B cell (primary cell): ENCODE measurements at regions not wholly inside any gene's neighbourhood (a gene's known extent, or its start where the extent isn't known, plus 50 kb on each side); places are given as distances from the start of the nearest gene placed in this dataset.

Source experiments
- EZH2 ChIP-seq: IDR thresholded peaks from 2 replicates; pipeline ENCODE4 v1.6.1; 2012; ENCODE audit warnings: borderline replicate concordance, low read depth, mild to moderate bottlenecking, moderate library complexity, low read length; ENCODE audit not compliant: insufficient read depth, poor library complexity, severe bottlenecking
- TF ChIP-seq, protein P1 (sequence below): fragments of 200-600 bp; IDR thresholded peaks from one replicate; pipeline ENCODE4 v1.8.0; 2022; ENCODE audit warnings: antibody characterized with exemption, mild to moderate bottlenecking

- TF ChIP-seq, protein P1, sequence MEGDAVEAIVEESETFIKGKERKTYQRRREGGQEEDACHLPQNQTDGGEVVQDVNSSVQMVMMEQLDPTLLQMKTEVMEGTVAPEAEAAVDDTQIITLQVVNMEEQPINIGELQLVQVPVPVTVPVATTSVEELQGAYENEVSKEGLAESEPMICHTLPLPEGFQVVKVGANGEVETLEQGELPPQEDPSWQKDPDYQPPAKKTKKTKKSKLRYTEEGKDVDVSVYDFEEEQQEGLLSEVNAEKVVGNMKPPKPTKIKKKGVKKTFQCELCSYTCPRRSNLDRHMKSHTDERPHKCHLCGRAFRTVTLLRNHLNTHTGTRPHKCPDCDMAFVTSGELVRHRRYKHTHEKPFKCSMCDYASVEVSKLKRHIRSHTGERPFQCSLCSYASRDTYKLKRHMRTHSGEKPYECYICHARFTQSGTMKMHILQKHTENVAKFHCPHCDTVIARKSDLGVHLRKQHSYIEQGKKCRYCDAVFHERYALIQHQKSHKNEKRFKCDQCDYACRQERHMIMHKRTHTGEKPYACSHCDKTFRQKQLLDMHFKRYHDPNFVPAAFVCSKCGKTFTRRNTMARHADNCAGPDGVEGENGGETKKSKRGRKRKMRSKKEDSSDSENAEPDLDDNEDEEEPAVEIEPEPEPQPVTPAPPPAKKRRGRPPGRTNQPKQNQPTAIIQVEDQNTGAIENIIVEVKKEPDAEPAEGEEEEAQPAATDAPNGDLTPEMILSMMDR, result no peak
- TF ChIP-seq EZH2, result no peak
These were observed 510.5 kb upstream of the MAP3K7 start for GRCh38 chr6:91097364-91097763.
